ENCODE measurements at regions not wholly inside any gene's neighbourhood (a gene's known extent, or its start where the extent isn't known, plus 50 kb on each side); places are given as distances from the start of the nearest gene placed in this dataset.

- WGBS, result 94% methylated on average over 3 of the region's 3 CpGs
- no peaks in the 10 kb centered on the region for H3K9me3 ChIP-seq
- H3K27ac ChIP-seq, result no peak overlapping the region
- no peaks in the 10 kb centered on the region for H3K36me3 ChIP-seq
- TF ChIP-seq CTCF (IDR thresholded peaks at IDR 0.05) (no peak), POLR2AphosphoS5 (IDR thresholded peaks at IDR 0.05) (no peak), POLR2A (IDR thresholded peaks at IDR 0.05) (no peak)
- DNase-seq (ENCODE audit: low spot score), result no peak
- no peak overlapping the region for H3K4me3 ChIP-seq
- H3K27me3 ChIP-seq (replicated peaks; ENCODE audit: insufficient read depth), result no peaks in the 10 kb centered on the region
- H3K4me1 ChIP-seq (replicated peaks), result no peaks in the 10 kb centered on the region
- intact Hi-C loops (cut with DNase I), result no loop called here
These were observed 678.9 kb upstream of the TEX47 start for GRCh38 chr7:89474456-89474855.

- TF ChIP-seq POLR2A (IDR thresholded peaks at IDR 0.05) (no peak), POLR2AphosphoS5 (IDR thresholded peaks at IDR 0.05) (no peak), CTCF (IDR thresholded peaks at IDR 0.05) (no peak)
- intact Hi-C loops (cut with DNase I), result no loop called here
- no peaks in the 10 kb centered on the region for H3K9me3 ChIP-seq
- H3K4me3 ChIP-seq, result no peak overlapping the region
- no peaks in the 10 kb centered on the region for H3K4me1 ChIP-seq (replicated peaks)
- H3K27me3 ChIP-seq (replicated peaks; ENCODE audit: insufficient read depth), result no peaks in the 10 kb centered on the region
- no peak overlapping the region for H3K27ac ChIP-seq
- 70% methylated on average over 3 of the region's 3 CpGs for WGBS
- H3K36me3 ChIP-seq, result no peaks in the 10 kb centered on the region
- no peak for DNase-seq (ENCODE audit: low spot score)
These were observed 676.3 kb upstream of the STEAP1 start for GRCh38 chr7:89477991-89478390.

- Histone ChIP-seq H3K36me3 (no peaks in the 10 kb centered on the region), H3K27ac (no peak overlapping the region), H3K27me3 (replicated peaks; ENCODE audit: insufficient read depth) (no peaks in the 10 kb centered on the region), H3K4me1 (replicated peaks) (no peaks in the 10 kb centered on the region), H3K4me3 (no peak overlapping the region), H3K9me3 (no peaks in the 10 kb centered on the region)
- intact Hi-C loops (cut with DNase I), result no loop called here
- TF ChIP-seq POLR2A (IDR thresholded peaks at IDR 0.05), result no peak
- no peak for TF ChIP-seq POLR2AphosphoS5 (IDR thresholded peaks at IDR 0.05)
- TF ChIP-seq CTCF (IDR thresholded peaks at IDR 0.05), result no peak
- no peak for DNase-seq (ENCODE audit: low spot score)
- WGBS, result 82% methylated on average over 3 of the region's 3 CpGs
These were observed 658.6 kb upstream of the STEAP1 start for GRCh38 chr7:89495704-89496103.

- TF ChIP-seq POLR2A (IDR thresholded peaks at IDR 0.05), result no peak
- TF ChIP-seq POLR2AphosphoS5 (IDR thresholded peaks at IDR 0.05), result no peak
- TF ChIP-seq CTCF (IDR thresholded peaks at IDR 0.05), result no peak
- Histone ChIP-seq H3K36me3 (no peaks in the 10 kb centered on the region), H3K27me3 (replicated peaks; ENCODE audit: insufficient read depth) (no peaks in the 10 kb centered on the region), H3K4me3 (no peak overlapping the region), H3K9me3 (no peaks in the 10 kb centered on the region), H3K27ac (no peak overlapping the region), H3K4me1 (replicated peaks) (no peaks in the 10 kb centered on the region)
- 89% methylated on average over 2 of the region's 2 CpGs for WGBS
- DNase-seq (ENCODE audit: low spot score), result no peak
- intact Hi-C loops (cut with DNase I), result no loop called here
These were observed 654.2 kb upstream of the STEAP1 start for GRCh38 chr7:89500084-89500483.

GRCh38 chr7:89503281-89503680 is 651.0 kb upstream of the STEAP1 start:
- H3K4me3 ChIP-seq, result no peak overlapping the region
- no peaks in the 10 kb centered on the region for H3K36me3 ChIP-seq
- intact Hi-C loops (cut with DNase I), result no loop called here
- no peaks in the 10 kb centered on the region for H3K4me1 ChIP-seq (replicated peaks)
- no peak overlapping the region for H3K27ac ChIP-seq
- DNase-seq (ENCODE audit: low spot score), result no peak
- no peak for TF ChIP-seq CTCF (IDR thresholded peaks at IDR 0.05)
- no peak for TF ChIP-seq POLR2AphosphoS5 (IDR thresholded peaks at IDR 0.05)
- no peak for TF ChIP-seq POLR2A (IDR thresholded peaks at IDR 0.05)
- H3K27me3 ChIP-seq (replicated peaks; ENCODE audit: insufficient read depth), result no peaks in the 10 kb centered on the region
- no peaks in the 10 kb centered on the region for H3K9me3 ChIP-seq

All from prostate gland (tissue), 2 donors.